CD4-positive, alpha-beta T cell treated with Interleukin-10 for 1 hour (primary cell): ENCODE measurements at regions not wholly inside any gene's neighbourhood (a gene's known extent, or its start where the extent isn't known, plus 50 kb on each side); places are given as distances from the start of the nearest gene placed in this dataset.
"Not testable (repeated sequence)": the region's sequence is repeated elsewhere in the genome, so short reads cannot be mapped to it uniquely, and the experiment has no call there.

Experiments
- DNase-seq: peaks from one replicate; pipeline ENCODE4 v3.0.0-alpha.2; 2020

DNA sequence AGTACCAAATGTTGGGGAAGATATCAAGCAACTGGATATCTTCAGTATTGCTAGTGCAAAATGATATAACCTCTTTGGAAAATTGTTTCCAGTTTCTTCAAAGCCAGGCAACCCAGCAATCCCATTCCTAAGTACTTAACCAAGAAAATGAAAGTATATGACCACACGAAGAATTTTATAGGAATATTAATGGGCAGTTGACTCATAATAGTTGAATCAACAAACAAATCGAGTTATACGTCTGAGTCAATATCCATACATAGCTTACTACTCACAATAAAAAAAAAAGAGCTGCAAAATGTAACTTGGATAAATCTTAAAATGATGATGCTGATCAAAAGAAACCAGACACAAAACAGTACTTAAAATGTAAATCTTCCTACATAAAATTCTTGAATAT, 810.4 kb downstream of the METTL4 start:
- no peak for DNase-seq

DNA sequence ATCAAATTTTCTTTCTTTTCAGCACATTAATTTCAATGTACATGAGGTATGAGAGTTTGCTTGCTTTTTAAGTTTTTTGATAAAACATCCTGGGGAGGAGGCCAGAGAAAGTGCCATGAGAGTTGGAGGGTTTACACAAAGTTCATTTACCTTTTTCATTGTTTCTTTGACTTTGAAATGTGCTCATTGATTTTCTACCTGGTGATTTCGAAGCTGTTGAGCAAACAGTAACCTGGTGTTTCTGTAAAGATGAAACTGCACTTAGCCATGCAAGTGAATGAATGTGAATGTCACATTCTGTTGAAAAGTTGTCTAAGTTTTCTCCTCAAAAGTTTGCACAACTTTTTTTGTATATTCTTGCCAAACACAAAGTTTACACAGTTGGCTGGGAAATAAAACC, 797.0 kb downstream of the METTL4 start:
- no peak for DNase-seq

DNA sequence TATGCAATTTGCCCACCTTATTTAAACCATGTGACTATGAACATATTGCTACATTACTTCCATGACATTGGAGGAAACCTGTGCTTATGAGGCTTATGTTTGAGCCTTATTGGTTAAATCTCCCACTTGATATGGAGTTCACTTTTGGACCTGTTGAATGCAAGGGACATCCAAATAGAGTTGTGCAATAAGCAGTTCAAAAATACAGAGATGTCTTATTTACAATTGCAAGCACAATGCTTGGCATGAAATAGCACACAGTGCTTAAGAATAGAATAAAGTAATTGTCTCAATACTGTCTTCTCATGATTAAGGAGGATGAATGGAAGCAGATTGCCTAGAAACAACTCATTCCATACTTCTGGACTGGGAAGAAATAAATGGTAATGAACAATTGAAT, 793.5 kb downstream of the METTL4 start:
- DNase-seq = no peak

DNA sequence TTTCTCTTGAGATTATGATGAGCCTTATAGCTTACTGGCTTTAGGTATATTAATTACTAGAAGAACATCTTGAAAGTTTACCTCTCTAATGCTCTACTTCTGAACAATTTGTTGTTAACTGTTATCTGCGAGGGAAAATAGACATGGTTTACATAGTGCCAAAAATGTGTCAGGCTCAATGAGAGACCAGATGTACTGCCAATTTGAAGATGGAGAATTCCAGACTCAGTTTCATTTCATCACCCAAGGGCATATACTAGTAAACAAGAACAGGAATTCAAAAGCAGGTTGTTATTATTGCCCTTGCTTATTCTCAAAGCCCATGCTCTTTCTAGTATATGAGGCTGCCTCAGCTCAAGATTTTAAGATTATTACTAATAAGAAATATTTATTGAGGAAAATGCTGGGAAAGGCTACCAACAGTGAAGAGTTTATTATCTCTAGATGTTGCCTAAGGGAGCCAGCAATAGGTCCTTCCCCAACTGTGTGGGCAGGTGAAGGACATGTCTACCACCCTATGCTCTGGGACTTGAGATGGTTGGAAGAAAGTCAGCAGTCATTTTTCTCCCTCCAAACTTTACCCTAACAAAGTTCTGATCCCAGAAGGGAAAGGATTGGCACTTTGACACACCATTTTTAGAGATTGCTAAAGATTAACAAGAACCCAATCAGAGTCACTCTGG, 792.7 kb downstream of the METTL4 start:
- no peak for DNase-seq

DNA sequence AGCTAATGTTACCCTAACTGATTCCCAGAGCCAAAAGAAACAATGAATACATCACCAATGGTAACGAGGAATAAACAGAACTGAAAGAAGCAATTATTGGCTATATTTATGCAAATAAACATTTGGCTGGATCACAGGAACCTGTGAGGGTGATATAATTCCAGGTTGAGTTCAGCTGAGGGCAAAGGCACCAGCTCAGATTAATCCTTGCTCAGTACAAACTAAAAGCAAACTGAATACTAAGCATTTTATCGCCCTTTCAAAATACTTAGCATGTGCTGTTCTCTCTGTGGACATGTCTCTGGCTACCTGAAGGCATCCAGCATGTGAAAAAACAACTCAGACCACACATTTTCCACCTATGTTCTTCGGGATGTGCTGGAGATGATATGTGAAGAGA, 791.7 kb downstream of the METTL4 start:
- no peak for DNase-seq

DNA sequence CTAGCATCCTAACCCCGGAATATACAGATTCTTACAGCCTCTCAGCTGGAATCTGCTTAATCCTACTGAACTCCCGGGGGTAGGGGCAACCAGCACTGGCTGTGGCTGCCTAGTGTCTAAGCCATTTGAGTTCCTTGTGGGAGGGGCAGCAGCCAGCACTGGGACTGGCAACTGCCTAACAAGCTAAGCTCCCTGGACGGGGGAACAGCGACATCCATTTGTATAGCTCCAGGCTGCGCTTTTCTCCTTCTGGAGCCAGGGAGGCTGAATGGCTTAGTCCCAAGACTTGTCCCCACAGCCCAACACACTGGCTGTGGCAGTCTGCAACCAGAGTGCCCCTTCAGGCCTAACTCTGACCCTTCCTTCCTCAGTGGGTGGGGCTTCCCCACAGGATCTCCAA, 787.2 kb downstream of the METTL4 start:
- DNase-seq = no peak

DNA sequence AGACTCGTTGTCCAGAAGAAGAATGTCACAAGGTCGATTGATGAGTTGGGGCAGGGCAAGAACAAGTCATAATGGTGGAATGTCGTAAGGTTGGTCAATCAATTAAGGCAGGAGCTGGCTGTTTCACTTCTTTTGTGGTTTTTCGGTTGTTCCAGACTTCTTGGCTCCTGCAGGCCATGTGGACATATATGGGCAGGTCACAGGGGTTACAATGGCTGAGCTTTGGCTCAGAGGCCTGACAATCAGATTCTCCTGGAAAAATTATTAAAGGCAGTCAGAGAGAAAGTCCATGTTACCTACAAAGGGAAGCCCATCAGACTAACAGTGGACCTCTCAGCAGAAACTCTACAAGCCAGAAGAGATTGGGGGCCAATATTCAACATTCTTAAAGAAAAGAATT, 785.3 kb downstream of the METTL4 start:
- not testable (repeated sequence) for DNase-seq

DNA sequence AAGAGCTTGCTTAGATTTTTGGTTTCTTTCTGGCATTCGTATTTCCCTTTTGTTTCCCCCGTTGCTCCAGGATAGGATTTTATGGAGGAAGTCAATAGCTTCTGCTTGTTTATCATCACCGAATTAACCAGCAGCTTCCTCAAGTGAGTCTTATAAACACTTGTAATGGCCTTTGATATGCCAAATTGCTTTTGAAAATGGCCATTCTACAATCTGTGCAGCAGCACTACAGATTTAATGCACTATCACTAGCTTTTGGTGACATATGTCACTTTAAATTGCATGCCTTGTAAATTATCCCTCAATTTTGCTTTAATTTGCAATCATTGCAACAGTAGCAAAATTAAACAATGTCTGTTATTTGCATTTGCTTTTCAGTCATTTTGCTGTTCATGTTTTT, 774.7 kb downstream of the METTL4 start:
- no peak for DNase-seq

DNA sequence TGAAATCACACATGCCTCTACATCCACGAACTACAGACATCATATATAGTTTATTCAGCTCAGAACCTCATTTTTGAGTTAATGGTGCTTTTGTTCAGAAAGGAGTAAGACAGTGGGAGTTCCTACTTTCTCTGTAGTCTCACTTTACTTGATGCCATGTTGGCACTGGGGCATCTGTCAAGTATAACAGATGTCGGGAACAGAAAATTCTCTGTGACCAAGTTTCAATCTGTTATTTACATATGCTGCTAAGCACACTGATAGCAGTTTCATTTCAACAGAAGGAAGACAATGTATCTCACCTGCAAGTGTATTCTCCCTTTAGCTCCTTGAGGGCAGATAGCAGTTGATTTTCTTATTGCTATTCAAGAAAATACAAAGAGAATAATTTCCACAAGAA, 774.1 kb downstream of the METTL4 start:
- no peak for DNase-seq

DNA sequence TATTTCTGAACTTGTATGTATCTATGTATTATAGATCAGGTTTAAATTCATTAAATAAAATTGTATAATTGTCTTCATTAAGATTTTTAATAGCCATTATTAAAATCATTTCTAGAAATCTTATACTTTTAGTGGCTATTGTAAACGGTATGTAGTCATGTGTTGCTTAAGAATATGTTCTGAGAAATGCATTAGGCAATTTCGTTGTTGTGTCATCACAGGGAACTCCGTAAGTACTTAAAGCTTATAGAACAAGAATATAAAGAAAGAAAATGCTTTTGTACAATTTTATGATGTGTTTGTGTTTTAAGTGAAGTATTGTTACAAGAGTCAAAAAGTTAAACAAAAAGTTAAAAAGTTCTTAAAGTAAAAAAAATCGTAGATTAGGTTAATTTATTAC, 765.8 kb downstream of the METTL4 start:
- DNase-seq = no peak

DNA sequence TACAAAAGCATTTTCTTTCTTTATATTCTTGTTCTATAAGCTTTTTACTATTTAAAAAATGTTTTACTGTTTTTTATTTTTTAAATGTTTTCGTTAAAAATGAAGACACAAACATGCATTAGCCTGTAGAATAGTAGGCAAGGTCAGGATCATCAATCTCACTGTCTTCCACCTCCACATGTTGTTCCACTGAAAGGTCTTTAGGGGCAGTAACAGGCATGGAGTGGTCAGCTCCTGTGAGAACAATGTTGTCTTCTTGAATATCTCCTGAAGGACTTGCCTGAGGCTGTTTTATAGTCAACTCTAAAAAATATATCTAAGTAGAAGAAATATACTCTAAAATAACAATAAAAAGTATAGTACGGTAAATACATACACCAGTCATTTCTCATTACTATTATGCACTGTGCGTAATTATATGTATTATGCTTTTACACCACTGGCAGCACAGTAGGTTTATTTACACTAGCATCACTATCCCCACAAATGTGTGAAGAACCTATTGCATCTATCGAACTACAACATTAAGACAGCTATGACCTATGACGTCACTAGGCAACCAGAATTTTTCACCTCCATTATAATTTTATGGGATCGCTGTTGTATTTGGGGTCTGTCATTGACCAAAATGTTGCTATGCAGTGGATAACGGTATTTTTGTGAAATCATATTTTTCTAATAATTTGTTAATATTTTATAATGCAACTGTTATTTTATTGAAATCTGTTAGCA, 764.3 kb downstream of the METTL4 start:
- DNase-seq = no peak

DNA sequence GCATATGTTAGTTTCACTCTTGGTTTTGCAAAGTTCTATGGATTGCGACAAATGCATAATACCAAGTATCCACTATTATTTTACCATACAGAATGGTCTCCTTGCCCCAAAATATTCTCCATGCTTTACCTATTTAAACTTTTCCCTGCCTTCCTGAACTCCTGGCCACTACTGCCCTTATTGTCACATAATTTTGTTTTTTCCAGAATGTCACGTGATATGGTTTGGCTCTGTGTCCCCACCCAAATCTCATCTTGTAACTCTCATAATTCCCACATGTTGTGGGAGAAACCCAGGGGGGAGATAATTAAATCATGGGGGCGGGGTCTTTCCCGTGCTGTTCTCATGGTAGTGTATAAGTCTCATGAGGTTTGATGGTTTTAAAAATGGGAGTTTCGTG, 760.0 kb downstream of the METTL4 start:
- no peak for DNase-seq

DNA sequence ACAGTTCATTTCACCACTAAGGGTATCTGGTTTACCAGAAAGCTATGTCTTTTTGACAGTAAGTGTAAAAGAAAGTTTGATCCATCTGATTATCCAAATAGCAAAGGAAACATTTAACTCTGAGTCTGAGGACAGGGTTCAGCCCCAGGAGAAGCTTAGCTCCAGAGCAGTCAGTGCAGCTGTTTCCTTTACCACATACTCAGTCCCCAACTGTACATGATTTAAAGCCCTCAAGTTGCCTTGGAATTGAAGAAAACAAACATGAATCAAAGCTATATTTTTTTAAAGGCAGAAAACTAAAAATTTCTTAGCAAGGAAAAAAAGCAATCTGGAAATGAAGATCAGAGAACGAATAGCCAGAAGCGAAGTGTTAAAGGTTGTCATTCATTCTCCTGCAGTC, 746.0 kb downstream of the METTL4 start:
- no peak for DNase-seq

DNA sequence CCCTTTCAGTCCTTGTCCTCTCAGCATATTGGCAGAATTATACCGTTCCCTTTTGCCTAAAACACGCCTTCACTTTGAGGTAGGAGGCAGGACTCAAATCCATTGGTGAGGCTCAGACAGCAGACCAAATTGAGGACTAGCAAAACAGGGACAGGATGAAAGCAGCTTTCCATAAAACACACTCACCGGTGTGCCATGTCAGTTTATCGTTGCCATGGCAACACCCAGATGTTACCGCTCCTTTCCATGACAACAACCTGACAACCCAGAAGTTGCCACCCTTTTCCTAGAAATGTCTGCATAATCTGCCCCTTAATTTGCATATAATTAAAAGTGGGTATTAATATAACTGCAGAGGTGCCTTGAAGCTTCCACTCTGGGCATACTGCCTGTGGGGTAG, 730.4 kb downstream of the METTL4 start:
- DNase-seq = no peak

DNA sequence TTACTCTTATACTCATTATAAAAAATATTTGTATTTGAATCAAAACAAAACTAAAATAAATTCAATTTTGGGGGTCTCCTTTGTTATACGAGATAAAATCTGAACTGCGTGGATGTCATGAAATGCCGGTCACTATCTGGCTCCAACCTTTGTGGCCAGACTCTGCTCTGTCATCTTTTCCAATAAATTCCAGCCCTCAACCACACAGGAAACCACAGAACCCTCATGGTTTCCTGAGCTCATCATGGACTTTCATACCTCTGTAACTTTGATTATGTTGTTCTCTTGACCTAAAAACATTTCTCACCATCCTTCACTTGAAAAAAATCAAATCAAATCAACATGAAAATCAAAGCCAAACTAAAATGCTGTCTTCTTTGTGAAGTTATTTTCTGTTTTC, 724.7 kb downstream of the METTL4 start:
- no peak for DNase-seq

DNA sequence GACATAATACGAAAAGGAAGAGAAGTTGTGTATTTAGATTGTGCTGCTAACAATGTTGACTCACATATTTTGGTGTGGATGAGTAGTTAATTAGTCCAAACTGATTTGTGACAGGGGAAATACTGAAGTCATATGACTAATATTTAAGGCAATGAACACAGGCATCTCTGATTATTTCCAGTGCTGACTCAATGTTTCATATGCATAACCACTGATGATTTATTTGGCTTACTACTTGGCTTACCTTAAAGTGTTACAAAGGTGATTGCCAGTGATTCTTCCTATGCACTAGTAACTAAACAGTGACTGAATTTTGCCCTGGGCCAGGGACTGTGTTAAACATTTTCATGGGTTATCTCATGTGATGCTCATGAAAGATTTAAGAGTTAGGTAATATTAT, 722.6 kb downstream of the METTL4 start:
- DNase-seq = no peak

DNA sequence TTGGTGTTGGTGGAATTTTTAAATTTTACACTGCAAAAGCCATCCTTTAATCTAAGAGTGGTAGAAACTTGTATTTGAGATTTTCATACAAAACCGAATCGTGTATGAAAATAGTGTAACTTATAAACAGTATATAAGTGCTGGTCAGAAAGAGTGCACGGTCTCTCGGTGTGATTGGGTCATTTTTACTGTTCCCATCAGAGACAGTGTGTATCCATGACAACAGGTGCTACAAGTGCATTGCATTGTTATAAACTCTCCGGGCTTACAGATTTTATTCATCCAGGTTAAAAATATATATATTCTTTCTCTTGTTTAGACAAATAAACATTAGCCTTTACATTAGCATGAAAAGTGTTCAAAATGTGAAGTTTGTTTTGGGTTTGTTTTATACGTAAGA, 721.9 kb downstream of the METTL4 start:
- no peak for DNase-seq

DNA sequence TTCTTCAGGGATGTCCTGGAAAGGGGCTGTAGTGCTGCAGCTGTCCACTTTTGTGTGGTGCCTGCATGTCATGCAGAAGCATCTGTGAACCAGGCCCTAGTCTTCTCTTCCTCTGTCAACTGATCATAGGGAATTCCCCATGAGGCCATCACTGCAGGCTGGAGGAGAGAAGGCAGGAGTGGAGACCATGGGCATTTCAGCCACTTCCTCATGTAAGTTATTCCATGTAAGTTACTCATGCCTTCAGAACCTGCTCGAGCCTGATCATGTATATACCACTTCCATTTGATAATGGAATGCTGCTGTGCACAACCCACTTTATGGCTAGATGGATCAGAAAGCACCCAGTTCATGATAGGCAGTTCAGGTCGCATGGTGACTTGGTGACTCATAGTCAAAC, 714.0 kb downstream of the METTL4 start:
- not testable (repeated sequence) for DNase-seq

DNA sequence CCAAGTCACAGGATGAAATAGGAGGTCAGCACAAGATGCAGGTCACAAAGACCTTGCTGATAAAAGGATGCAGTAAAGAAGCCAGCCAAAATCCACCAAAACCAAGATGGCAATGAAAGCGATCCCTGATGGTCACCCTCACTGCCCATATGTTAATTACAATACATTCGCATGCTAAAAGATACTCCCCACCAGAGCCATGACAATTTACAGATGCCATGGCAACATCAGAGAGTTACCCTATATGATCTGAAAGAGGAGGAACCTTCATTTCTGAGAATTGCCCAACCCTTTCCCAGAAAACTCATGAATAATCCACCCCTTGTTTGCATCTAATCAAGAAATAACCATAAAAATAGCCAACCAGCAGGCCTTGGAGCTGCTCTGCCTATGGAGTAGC, 709.8 kb downstream of the METTL4 start:
- DNase-seq = no peak

DNA sequence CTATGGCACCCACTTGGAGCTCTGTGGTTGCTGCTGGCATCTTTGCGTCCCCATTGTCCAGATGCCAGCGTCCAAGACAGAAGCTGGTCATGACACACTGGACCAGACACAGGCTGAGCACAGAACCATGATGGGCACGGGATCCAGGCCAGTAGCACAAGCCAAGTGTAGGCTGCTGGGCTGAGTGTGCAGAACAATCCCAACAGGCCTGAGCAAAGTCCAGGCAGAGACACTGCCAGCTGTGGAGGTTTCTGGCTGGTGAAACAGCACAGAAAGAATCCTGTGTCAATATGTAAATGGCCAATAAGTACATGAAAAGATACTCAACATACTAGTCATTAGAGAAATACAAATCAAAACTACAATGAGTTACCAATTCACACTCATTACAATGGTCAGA, 705.4 kb downstream of the METTL4 start:
- no peak for DNase-seq

DNA sequence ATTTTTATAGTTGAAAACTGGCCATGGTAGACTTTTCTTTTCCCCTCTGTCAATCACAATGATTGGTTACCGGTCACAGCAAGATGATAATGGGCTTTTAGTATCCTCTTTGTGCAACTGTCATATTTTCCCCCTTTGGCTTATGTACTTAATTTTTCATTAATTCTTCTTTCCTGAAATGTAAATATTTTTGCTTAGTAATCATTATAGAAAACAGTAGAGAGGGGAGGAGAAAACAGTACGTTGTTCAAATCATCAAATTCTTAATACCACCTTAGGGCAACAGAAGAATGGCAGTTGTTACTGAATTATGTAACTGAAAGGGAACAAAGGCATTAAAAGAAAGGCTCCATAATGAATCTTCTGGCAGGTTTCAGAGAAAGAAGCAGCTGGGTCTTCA, 699.0 kb downstream of the METTL4 start:
- no peak for DNase-seq

DNA sequence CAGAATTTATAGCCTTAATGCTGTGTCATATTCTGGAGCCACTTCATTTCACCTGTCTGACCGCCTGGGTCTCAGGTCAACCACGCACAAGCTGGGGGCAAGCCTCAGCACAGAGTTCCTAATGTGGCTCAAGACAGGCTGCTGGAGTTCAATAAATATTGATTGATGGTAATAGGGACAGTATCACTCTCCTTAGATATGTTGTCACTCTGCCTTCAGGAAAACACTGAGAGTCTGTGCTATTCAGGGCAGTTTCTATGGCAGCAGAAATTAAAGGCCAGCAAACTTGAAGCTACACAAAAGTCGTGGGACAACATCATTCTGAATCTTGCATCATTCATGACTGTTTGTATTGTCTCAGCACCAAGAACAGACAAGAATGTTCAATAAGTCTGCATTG, 696.1 kb downstream of the METTL4 start:
- DNase-seq = no peak

DNA sequence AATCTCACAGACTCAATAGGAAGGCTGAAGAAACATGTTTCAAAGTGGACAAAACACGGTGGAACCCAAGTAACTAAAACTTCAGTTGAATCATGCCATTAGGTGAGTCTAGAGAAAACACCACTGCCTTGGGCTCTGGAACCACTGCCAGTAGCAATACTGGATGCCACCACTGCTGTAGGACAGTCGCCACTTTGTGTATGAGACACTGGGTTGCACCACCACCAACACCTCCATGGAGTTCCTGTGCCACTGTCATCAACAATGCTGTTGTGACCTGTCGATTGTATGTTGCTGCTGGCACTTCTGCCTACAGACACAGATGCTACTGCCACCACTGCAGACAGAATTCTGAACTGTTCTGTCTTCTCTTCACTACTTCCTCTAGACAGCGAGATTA, 686.7 kb downstream of the METTL4 start:
- no peak for DNase-seq

DNA sequence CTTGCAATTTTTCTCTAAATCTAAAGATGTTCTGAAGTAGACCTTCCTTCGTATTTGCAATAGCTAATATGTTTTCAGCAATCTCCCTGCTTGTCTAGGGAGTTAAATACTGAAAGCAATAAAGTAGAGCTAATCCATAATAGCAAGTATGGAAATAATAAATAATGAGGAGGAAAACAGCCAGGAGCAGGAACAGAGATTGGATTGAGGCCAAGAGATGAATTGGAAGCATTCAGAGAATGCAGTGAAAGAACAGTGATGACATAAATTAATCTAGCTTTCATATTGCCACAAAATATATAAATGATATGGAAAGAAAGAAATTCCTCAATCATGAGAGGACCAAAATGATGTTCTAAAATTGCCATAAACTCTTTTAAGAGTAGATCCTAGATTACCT, 679.7 kb downstream of the METTL4 start:
- DNase-seq = no peak

DNA sequence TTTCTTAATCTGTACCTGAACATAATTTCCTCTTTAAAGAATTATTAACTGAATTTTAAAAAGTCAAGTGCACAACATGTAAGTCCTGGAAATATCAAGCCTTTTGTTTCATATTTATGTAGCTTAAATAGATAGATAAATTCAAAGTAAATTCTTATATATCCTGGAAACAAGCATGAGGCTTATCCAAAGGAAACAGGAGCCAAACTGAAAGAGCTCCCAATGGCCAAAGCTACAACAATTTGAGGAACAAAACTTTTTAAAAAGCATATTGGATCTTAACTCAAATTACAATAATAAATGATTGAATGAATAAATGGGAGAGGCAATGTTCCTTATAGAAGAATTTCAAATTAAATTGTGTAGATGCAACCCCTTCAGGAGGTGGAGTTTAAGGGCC, 679.1 kb downstream of the METTL4 start:
- DNase-seq = no peak
